A673 (cell line): ENCODE measurements at regions not wholly inside any gene's neighbourhood (a gene's known extent, or its start where the extent isn't known, plus 50 kb on each side); places are given as distances from the start of the nearest gene placed in this dataset.

Experiments used
- BruUV-seq: library from RNA; stranded (reverse); fragments of 400-500 nt; replicated peaks from 2 replicates; lab custom pipeline; 2021; lab: Mats Ljungman, UMichigan
- CTCF ChIA-PET: fragments of 300-600 bp; sonication (Branson Sonifier 250); formaldehyde crosslinking; loops from one replicate; lab custom pipeline; 2022; ENCODE audit warnings: antibody characterized with exemption; lab: Charles Lee
- POLR2A ChIA-PET: fragments of 300-600 bp; sonication (Branson Sonifier 250); formaldehyde crosslinking; loops from one replicate; lab custom pipeline; 2022; ENCODE audit warnings: antibody characterized with exemption; ENCODE audit not compliant: low non-redundant PET; lab: Charles Lee
- DNase-seq: peaks from one replicate; pipeline ENCODE4 v3.0.0-alpha.2; 2015; ENCODE audit warnings: low spot score
- H3K27ac ChIP-seq: fragments of 200-600 bp; sonication (generic); 2 replicates; pipeline ENCODE4 v1.5.1; 2016; ENCODE audit warnings: mixed run types, low read depth, mild to moderate bottlenecking, mixed read lengths, antibody characterized with exemption, low read length; ENCODE audit not compliant: poor library complexity, severe bottlenecking
- H3K27me3 ChIP-seq: fragments of 200-600 bp; sonication (generic); replicated peaks from 2 replicates; pipeline ENCODE4 v1.6.1; 2017; ENCODE audit warnings: mixed run types, low read depth, mild to moderate bottlenecking, mixed read lengths, antibody characterized with exemption, low read length; ENCODE audit not compliant: insufficient read depth, poor library complexity
- H3K36me3 ChIP-seq: fragments of 200-600 bp; sonication (generic); 2 replicates; pipeline ENCODE4 v1.6.1; 2016; ENCODE audit warnings: mixed run types, mild to moderate bottlenecking, mixed read lengths, antibody characterized with exemption, low read length; ENCODE audit not compliant: insufficient read depth, poor library complexity, severe bottlenecking
- H3K4me1 ChIP-seq: fragments of 200-600 bp; sonication (generic); 2 replicates; pipeline ENCODE4 v1.6.1; 2017; ENCODE audit warnings: mixed run types, mild to moderate bottlenecking, mixed read lengths, antibody characterized with exemption, low read length; ENCODE audit not compliant: insufficient read depth, poor library complexity, severe bottlenecking
- H3K4me3 ChIP-seq: fragments of 200-600 bp; sonication (generic); 2 replicates; pipeline ENCODE4 v1.5.1; 2016; ENCODE audit warnings: low read depth, mixed run types, mild to moderate bottlenecking, mixed read lengths, low read length; ENCODE audit not compliant: poor library complexity, severe bottlenecking
- H3K9me3 ChIP-seq: fragments of 200-600 bp; sonication (generic); 2 replicates; pipeline ENCODE4 v1.6.1; 2016; ENCODE audit warnings: mixed run types, low read depth, mild to moderate bottlenecking, mixed read lengths, antibody characterized with exemption, low read length; ENCODE audit not compliant: poor library complexity, severe bottlenecking
- CTCF ChIP-seq: fragments of 300-800, 200-600 bp; sonication (generic); conservative IDR thresholded peaks from 2 replicates; pipeline ENCODE4 v1.5.1; 2017; ENCODE audit warnings: low read depth, mild to moderate bottlenecking, antibody characterized with exemption, low read length, moderate library complexity, mixed read lengths
- EZH2 ChIP-seq: fragments of 200-600 bp; sonication (generic); IDR thresholded peaks from 2 replicates; pipeline ENCODE4 v1.6.1; 2017; ENCODE audit warnings: borderline replicate concordance, low read depth, mild to moderate bottlenecking, mixed read lengths, antibody characterized with exemption, low read length; ENCODE audit not compliant: poor library complexity, severe bottlenecking
- intact Hi-C: fragments of 100-400 bp; cut with micrococcal nuclease; formaldehyde crosslinking; loops from one replicate; pipeline ENCODE4 v1.10.0; 2022; ENCODE audit not compliant: unreplicated experiment

GRCh38 chr6:43970913-43971775 lies 156.1 kb downstream of the MRPL14 start:
- H3K27ac ChIP-seq: no peak overlapping the region
- DNase-seq: no peak
- no peaks in the 10 kb centered on the region for H3K36me3 ChIP-seq
- H3K27me3 ChIP-seq: no peaks in the 10 kb centered on the region
- H3K4me1 ChIP-seq: peaks cover 9% of the 10 kb centered on the region
- TF ChIP-seq EZH2: no peak
- no peak overlapping the region for H3K4me3 ChIP-seq
- CTCF ChIA-PET: no interaction called here
- no TSS peak for BruUV-seq
- POLR2A ChIA-PET: no interaction called here
- no peaks in the 10 kb centered on the region for H3K9me3 ChIP-seq
- intact Hi-C loops: no loop called here

- Histone ChIP-seq H3K4me3 (no peak overlapping the region), H3K27ac (no peak overlapping the region), H3K36me3 (no peaks in the 10 kb centered on the region), H3K9me3 (no peaks in the 10 kb centered on the region), H3K4me1 (peaks cover 9% of the 10 kb centered on the region), H3K27me3 (no peaks in the 10 kb centered on the region)
- CTCF ChIA-PET: no interaction called here
- POLR2A ChIA-PET: no interaction called here
- intact Hi-C loops: no loop called here
- BruUV-seq: no TSS peak
- no peak for TF ChIP-seq EZH2
- no peak for TF ChIP-seq CTCF
- DNase-seq: no peak
These were observed 157.0 kb downstream of the MRPL14 start for GRCh38 chr6:43970068-43970912.

GRCh38 chr6:43969158-43969981 lies 157.9 kb downstream of the MRPL14 start:
- H3K4me3 ChIP-seq: no peak overlapping the region
- no peak for TF ChIP-seq CTCF
- no peak for TF ChIP-seq EZH2
- no peak for DNase-seq
- no TSS peak for BruUV-seq
- CTCF ChIA-PET: no interaction called here
- no peak overlapping the region for H3K27ac ChIP-seq
- intact Hi-C loops: no loop called here
- no peaks in the 10 kb centered on the region for H3K36me3 ChIP-seq
- H3K27me3 ChIP-seq: no peaks in the 10 kb centered on the region
- no peaks in the 10 kb centered on the region for H3K9me3 ChIP-seq
- peaks cover 9% of the 10 kb centered on the region for H3K4me1 ChIP-seq
- POLR2A ChIA-PET: no interaction called here
